HepG2 (cell line): ENCODE measurements at regions not wholly inside any gene's neighbourhood (a gene's known extent, or its start where the extent isn't known, plus 50 kb on each side); places are given as distances from the start of the nearest gene placed in this dataset.

ENCODE experiments used
- EZH2 ChIP-seq: conservative IDR thresholded peaks from 2 replicates; pipeline ENCODE4 v1.6.1; 2012; ENCODE audit warnings: mild to moderate bottlenecking, low read depth, low read length, moderate library complexity
- TF ChIP-seq, protein P1 (sequence below): IDR thresholded peaks from 2 replicates; pipeline ENCODE4 v1.6.1; 2016; ENCODE audit warnings: mild to moderate bottlenecking, missing biosample characterization, missing genetic modification reagents

DNA sequence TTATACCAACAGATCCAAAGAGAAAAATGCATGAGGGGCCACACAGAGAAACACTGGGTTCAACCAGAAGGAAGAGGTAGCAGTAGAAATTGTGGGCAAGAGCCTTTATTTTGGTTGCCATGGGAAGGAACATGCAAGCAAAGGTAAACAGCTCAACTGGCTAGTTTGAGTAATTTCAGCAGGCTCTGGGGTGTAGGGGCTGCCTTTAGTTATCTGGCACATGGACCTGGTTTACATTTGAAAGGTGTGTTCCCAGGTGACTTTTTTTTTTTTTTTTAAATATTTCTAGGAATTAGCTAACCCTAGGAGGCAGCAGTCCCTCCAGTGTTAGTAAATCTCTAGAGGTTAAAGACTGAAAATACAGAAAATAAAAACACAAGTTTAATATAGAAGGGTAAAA, 481.9 kb downstream of the ACTRT1 start:
- TF ChIP-seq EZH2 = no peak
- TF ChIP-seq, protein P1, sequence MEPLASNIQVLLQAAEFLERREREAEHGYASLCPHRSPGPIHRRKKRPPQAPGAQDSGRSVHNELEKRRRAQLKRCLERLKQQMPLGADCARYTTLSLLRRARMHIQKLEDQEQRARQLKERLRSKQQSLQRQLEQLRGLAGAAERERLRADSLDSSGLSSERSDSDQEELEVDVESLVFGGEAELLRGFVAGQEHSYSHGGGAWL = no peak
